Fibroblast of pulmonary artery (primary cell): ENCODE measurements at regions not wholly inside any gene's neighbourhood (a gene's known extent, or its start where the extent isn't known, plus 50 kb on each side); places are given as distances from the start of the nearest gene placed in this dataset.

ENCODE experiments used
- DNase-seq: peaks from one replicate; pipeline ENCODE4 v3.0.0-alpha.2; 2010; ENCODE audit warnings: low read depth
- H3K4me3 ChIP-seq: replicated peaks from 2 replicates; pipeline ENCODE4 v1.5.1; 2011; ENCODE audit warnings: low read depth, mild to moderate bottlenecking, control low read depth, low read length, moderate library complexity
- TF ChIP-seq, protein P1 (sequence below): IDR thresholded peaks from 2 replicates; pipeline ENCODE4 v1.5.1; 2011; ENCODE audit warnings: mild to moderate bottlenecking, control low read depth, low read length, inconsistent platforms; ENCODE audit errors: missing control alignments

- no peak overlapping the region for H3K4me3 ChIP-seq
- TF ChIP-seq, protein P1, sequence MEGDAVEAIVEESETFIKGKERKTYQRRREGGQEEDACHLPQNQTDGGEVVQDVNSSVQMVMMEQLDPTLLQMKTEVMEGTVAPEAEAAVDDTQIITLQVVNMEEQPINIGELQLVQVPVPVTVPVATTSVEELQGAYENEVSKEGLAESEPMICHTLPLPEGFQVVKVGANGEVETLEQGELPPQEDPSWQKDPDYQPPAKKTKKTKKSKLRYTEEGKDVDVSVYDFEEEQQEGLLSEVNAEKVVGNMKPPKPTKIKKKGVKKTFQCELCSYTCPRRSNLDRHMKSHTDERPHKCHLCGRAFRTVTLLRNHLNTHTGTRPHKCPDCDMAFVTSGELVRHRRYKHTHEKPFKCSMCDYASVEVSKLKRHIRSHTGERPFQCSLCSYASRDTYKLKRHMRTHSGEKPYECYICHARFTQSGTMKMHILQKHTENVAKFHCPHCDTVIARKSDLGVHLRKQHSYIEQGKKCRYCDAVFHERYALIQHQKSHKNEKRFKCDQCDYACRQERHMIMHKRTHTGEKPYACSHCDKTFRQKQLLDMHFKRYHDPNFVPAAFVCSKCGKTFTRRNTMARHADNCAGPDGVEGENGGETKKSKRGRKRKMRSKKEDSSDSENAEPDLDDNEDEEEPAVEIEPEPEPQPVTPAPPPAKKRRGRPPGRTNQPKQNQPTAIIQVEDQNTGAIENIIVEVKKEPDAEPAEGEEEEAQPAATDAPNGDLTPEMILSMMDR, result no peak
- no peak for DNase-seq
Measured at GRCh38 chr3:127489357-127489756, 101.2 kb downstream of the TPRA1 start.

- no peak for DNase-seq
- TF ChIP-seq, protein P1, result no peak
- no peak overlapping the region for H3K4me3 ChIP-seq
Measured at GRCh38 chr3:127488740-127489139, 101.8 kb downstream of the TPRA1 start.

DNA sequence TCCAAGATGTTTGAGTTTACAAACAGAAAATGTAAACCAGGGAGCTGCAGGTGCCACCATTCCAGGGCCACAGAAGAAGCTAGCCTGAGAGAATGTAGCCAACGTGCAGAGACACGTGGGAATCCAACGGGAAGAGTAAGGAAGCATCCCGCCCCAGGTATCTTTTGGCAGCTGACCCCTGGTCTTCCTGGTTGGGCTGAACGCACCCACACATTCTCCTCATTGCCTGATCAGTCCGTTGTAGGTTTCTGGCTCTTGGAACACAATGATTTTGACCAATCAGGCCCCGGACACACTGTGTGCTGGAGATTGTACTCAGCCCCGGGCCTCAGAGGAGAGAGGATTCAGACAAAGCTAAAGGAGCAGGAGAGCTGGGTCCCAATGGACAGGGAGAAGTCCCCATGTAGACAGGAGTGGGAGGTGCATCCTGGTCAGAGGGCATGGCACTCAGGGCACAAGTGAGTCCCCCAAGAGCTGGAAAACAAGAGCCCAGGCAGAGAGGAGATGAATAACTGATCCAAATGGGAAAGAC is 102.3 kb downstream of the TPRA1 start:
- H3K4me3 ChIP-seq, result no peak overlapping the region
- TF ChIP-seq, protein P1, result no peak
- no peak for DNase-seq

GRCh38 chr3:127487196-127487595 is 103.3 kb downstream of the TPRA1 start:
- no peak for DNase-seq
- TF ChIP-seq, protein P1, result no peak
- H3K4me3 ChIP-seq, result no peak overlapping the region

DNA sequence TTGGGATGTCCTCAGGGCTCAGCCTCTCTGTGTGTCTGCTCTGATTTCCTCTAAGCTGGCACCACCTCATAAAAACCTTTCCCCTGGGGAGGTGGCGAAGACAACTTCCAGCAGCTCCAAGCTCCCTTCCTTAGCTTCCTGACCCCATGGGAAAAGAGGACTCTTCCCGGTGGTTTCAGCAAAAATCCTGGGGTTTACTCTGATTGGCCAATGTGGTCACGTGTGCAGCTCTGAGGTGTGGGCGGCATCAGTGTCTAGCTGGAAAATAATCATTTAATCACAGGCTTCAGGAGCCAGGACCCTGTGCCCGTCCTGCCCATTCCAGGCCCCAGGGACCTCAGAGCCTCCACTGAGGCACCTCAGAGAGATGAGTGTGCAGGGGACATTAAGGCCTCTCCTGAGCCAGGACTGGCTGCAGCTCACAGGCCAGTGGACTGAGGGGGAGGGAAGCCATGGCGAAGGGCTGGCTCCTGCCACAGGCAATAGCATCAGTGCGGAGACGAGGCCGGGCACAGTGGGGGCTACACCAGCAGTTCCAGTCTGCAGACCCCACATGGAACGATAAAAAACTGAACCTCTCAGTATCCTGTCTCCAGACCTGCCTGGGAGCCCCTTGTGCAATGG is 104.1 kb downstream of the TPRA1 start:
- DNase-seq, result no peak
- no peak overlapping the region for H3K4me3 ChIP-seq
- TF ChIP-seq, protein P1, result no peak

GRCh38 chr3:127485396-127486170 is 105.0 kb downstream of the TPRA1 start:
- DNase-seq, result no peak
- TF ChIP-seq, protein P1, result no peak
- H3K4me3 ChIP-seq, result no peak overlapping the region
